GM23248 (cell line): ENCODE measurements at regions not wholly inside any gene's neighbourhood (a gene's known extent, or its start where the extent isn't known, plus 50 kb on each side); places are given as distances from the start of the nearest gene placed in this dataset.

Experiments used
- EZH2 ChIP-seq: fragments of 200-600 bp; sonication (generic); IDR thresholded peaks from 2 replicates; pipeline ENCODE4 v1.6.1; 2018; ENCODE audit warnings: antibody characterized with exemption, mild to moderate bottlenecking; ENCODE audit not compliant: insufficient read depth, poor library complexity, severe bottlenecking
- EZH2phosphoT487 ChIP-seq: fragments of 200-600 bp; sonication (generic); IDR thresholded peaks from 2 replicates; pipeline ENCODE4 v1.6.1; 2018; ENCODE audit warnings: antibody characterized with exemption, moderate library complexity, mild to moderate bottlenecking, low read depth; ENCODE audit not compliant: insufficient read depth

GRCh38 chr12:42798811-42799438 is 209.4 kb upstream of the PRICKLE1 start:
- TF ChIP-seq EZH2phosphoT487 (no peak), EZH2 (no peak)
